GM23338 (cell line): ENCODE measurements at regions not wholly inside any gene's neighbourhood (a gene's known extent, or its start where the extent isn't known, plus 50 kb on each side); places are given as distances from the start of the nearest gene placed in this dataset.

Experiments used
- ATAC-seq: fragments of 200-7000 bp; cut with Tn5 transposase; 3 replicates; pipeline ENCODE4 v1.9.1; 2020
- DNase-seq: peaks from one replicate; pipeline ENCODE4 v3.0.0-alpha.2; 2015; ENCODE audit warnings: low spot score
- H2AFZ ChIP-seq: fragments of 200-600 bp; sonication (generic); 2 replicates; pipeline ENCODE4 v1.8.0; 2016; ENCODE audit warnings: antibody characterized with exemption, mild to moderate bottlenecking, moderate library complexity
- H3F3A ChIP-seq: fragments of 200-600 bp; sonication (generic); replicated peaks from 2 replicates; pipeline ENCODE4 v1.8.0; 2017; ENCODE audit warnings: antibody characterized with exemption, mixed run types, low read depth
- H3K27ac ChIP-seq: fragments of 200-600 bp; sonication (generic); 2 replicates; pipeline ENCODE4 v1.6.1; 2016; ENCODE audit warnings: low read depth
- H3K27me3 ChIP-seq: fragments of 200-600 bp; sonication (generic); 2 replicates; pipeline ENCODE4 v1.8.0; 2016; ENCODE audit warnings: mild to moderate bottlenecking, mixed run types, moderate library complexity; ENCODE audit not compliant: insufficient read depth
- H3K36me3 ChIP-seq: fragments of 200-600 bp; sonication (generic); 2 replicates; pipeline ENCODE4 v1.8.0; 2016; ENCODE audit warnings: mild to moderate bottlenecking; ENCODE audit not compliant: insufficient read depth
- H3K4me1 ChIP-seq: fragments of 200-600 bp; sonication (generic); 2 replicates; pipeline ENCODE4 v1.8.0; 2016; ENCODE audit warnings: mild to moderate bottlenecking, moderate library complexity; ENCODE audit not compliant: insufficient read depth
- H3K4me2 ChIP-seq: fragments of 200-600 bp; sonication (generic); 2 replicates; pipeline ENCODE4 v1.7.1; 2017; ENCODE audit warnings: mixed run types
- H3K4me3 ChIP-seq: fragments of 200-600 bp; sonication (generic); 2 replicates; pipeline ENCODE4 v1.6.1; 2016; ENCODE audit warnings: mixed run types
- H3K79me2 ChIP-seq: fragments of 200-600 bp; sonication (generic); replicated peaks from 2 replicates; pipeline ENCODE4 v1.8.0; 2017; ENCODE audit warnings: mild to moderate bottlenecking; ENCODE audit not compliant: insufficient read depth
- H3K9me2 ChIP-seq: fragments of 200-600 bp; sonication (generic); 2 replicates; pipeline ENCODE4 v1.8.0; 2017; ENCODE audit not compliant: insufficient read depth
- H4K20me1 ChIP-seq: fragments of 200-600 bp; sonication (generic); replicated peaks from 2 replicates; pipeline ENCODE4 v1.8.0; 2017; ENCODE audit warnings: mild to moderate bottlenecking; ENCODE audit not compliant: insufficient read depth
- H3K27ac Mint-ChIP-seq: 2 replicates; pipeline ENCODE4 v1.8.0; 2020; ENCODE audit warnings: inconsistent platforms, mild to moderate bottlenecking, moderate library complexity, mixed read lengths
- H3K27me3 Mint-ChIP-seq: 3 replicates; pipeline ENCODE4 v1.8.0; 2022; ENCODE audit warnings: low read depth, mild to moderate bottlenecking, moderate library complexity, mixed read lengths, inconsistent platforms; ENCODE audit not compliant: insufficient read depth, poor library complexity
- H3K36me3 Mint-ChIP-seq: 3 replicates; pipeline ENCODE4 v1.8.0; 2021; ENCODE audit warnings: low read depth, mild to moderate bottlenecking, inconsistent platforms, moderate library complexity, mixed read lengths
- H3K4me1 Mint-ChIP-seq: 3 replicates; pipeline ENCODE4 v1.8.0; 2020; ENCODE audit warnings: mild to moderate bottlenecking, inconsistent platforms, mixed read lengths
- H3K4me3 Mint-ChIP-seq: 3 replicates; pipeline ENCODE4 v1.8.0; 2021; ENCODE audit warnings: moderate library complexity, mild to moderate bottlenecking, inconsistent platforms, mixed read lengths
- H3K9me3 Mint-ChIP-seq: 3 replicates; pipeline ENCODE4 v1.8.0; 2020; ENCODE audit warnings: moderate library complexity, mild to moderate bottlenecking, inconsistent platforms, mixed read lengths
- JUNB ChIP-seq: IDR thresholded peaks from one replicate; pipeline ENCODE4 v1.6.1; 2016; ENCODE audit warnings: antibody characterized with exemption; ENCODE audit not compliant: unreplicated experiment
- TF ChIP-seq, protein P1 (sequence below): IDR thresholded peaks from 2 replicates; pipeline ENCODE4 v1.6.1; 2016; ENCODE audit warnings: antibody characterized with exemption
- TF ChIP-seq, protein P2 (sequence below): fragments of 250-450 bp; sonication (Bioruptor Pico); IDR thresholded peaks from 2 replicates; pipeline ENCODE4 v1.5.0; 2020; ENCODE audit warnings: mild to moderate bottlenecking, moderate library complexity
- TF ChIP-seq, protein P3 (sequence below), 2 experiments: fragments of 200-600 bp in 1 of 2; sonication (generic) in 1 of 2; conservative IDR thresholded peaks; 2 replicates each; pipeline versions ENCODE4 v1.5.1 to v1.6.1; 2016 to 2017; ENCODE audit warnings: antibody characterized with exemption in 2 of 2, low read depth in 2 of 2, mild to moderate bottlenecking in 2 of 2, moderate library complexity in 1 of 2

DNA sequence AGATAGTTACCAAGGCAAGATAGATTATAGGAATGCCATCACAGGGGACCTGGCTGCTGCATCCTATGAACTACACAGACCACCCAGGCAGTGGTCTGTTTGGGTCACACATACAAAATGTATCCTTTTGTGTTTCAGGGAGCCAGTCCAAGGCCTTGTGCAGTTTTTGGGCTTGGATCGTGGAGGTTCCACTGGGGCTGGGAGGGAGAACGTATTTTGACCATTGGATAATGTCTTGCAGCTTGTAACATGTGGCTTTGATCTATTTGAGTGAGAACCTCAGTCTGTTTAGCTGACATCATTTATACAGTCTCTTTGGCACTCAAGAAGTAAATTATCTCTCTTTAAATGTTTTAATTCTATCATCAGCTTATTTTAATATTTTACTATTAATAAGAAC lies 147.3 kb downstream of the DUSP10 start:
- no peaks in the 10 kb centered on the region for H3F3A ChIP-seq
- H4K20me1 ChIP-seq, result no peaks in the 10 kb centered on the region
- H3K4me2 ChIP-seq, result no peak overlapping the region
- no peak overlapping the region for H3K27ac ChIP-seq
- Mint-ChIP-seq H3K9me3 (no peaks in the 10 kb centered on the region), H3K4me1 (no peaks in the 10 kb centered on the region), H3K4me3 (no peak overlapping the region), H3K27me3 (no peaks in the 10 kb centered on the region), H3K36me3 (no peaks in the 10 kb centered on the region), H3K27ac (no peak overlapping the region)
- no peaks in the 10 kb centered on the region for H3K79me2 ChIP-seq
- H3K4me1 ChIP-seq, result no peaks in the 10 kb centered on the region
- H3K36me3 ChIP-seq, result no peaks in the 10 kb centered on the region
- TF ChIP-seq JUNB, result no peak
- TF ChIP-seq, protein P1, sequence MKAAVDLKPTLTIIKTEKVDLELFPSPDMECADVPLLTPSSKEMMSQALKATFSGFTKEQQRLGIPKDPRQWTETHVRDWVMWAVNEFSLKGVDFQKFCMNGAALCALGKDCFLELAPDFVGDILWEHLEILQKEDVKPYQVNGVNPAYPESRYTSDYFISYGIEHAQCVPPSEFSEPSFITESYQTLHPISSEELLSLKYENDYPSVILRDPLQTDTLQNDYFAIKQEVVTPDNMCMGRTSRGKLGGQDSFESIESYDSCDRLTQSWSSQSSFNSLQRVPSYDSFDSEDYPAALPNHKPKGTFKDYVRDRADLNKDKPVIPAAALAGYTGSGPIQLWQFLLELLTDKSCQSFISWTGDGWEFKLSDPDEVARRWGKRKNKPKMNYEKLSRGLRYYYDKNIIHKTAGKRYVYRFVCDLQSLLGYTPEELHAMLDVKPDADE, result no peak
- TF ChIP-seq, protein P2, sequence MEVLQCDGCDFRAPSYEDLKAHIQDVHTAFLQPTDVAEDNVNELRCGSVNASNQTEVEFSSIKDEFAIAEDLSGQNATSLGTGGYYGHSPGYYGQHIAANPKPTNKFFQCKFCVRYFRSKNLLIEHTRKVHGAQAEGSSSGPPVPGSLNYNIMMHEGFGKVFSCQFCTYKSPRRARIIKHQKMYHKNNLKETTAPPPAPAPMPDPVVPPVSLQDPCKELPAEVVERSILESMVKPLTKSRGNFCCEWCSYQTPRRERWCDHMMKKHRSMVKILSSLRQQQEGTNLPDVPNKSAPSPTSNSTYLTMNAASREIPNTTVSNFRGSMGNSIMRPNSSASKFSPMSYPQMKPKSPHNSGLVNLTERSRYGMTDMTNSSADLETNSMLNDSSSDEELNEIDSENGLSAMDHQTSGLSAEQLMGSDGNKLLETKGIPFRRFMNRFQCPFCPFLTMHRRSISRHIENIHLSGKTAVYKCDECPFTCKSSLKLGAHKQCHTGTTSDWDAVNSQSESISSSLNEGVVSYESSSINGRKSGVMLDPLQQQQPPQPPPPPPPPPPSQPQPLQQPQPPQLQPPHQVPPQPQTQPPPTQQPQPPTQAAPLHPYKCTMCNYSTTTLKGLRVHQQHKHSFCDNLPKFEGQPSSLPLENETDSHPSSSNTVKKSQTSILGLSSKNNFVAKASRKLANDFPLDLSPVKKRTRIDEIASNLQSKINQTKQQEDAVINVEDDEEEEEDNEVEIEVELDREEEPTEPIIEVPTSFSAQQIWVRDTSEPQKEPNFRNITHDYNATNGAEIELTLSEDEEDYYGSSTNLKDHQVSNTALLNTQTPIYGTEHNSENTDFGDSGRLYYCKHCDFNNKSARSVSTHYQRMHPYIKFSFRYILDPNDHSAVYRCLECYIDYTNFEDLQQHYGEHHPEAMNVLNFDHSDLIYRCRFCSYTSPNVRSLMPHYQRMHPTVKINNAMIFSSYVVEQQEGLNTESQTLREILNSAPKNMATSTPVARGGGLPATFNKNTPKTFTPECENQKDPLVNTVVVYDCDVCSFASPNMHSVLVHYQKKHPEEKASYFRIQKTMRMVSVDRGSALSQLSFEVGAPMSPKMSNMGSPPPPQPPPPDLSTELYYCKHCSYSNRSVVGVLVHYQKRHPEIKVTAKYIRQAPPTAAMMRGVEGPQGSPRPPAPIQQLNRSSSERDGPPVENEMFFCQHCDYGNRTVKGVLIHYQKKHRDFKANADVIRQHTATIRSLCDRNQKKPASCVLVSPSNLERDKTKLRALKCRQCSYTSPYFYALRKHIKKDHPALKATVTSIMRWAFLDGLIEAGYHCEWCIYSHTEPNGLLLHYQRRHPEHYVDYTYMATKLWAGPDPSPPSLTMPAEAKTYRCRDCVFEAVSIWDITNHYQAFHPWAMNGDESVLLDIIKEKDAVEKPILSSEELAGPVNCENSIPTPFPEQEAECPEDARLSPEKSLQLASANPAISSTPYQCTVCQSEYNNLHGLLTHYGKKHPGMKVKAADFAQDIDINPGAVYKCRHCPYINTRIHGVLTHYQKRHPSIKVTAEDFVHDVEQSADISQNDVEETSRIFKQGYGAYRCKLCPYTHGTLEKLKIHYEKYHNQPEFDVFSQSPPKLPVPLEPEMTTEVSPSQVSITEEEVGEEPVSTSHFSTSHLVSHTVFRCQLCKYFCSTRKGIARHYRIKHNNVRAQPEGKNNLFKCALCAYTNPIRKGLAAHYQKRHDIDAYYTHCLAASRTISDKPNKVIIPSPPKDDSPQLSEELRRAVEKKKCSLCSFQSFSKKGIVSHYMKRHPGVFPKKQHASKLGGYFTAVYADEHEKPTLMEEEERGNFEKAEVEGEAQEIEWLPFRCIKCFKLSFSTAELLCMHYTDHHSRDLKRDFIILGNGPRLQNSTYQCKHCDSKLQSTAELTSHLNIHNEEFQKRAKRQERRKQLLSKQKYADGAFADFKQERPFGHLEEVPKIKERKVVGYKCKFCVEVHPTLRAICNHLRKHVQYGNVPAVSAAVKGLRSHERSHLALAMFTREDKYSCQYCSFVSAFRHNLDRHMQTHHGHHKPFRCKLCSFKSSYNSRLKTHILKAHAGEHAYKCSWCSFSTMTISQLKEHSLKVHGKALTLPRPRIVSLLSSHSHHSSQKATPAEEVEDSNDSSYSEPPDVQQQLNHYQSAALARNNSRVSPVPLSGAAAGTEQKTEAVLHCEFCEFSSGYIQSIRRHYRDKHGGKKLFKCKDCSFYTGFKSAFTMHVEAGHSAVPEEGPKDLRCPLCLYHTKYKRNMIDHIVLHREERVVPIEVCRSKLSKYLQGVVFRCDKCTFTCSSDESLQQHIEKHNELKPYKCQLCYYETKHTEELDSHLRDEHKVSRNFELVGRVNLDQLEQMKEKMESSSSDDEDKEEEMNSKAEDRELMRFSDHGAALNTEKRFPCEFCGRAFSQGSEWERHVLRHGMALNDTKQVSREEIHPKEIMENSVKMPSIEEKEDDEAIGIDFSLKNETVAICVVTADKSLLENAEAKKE (CRISPR knock-in tag), result no peak
- no peak overlapping the region for H2AFZ ChIP-seq
- H3K9me2 ChIP-seq, result 0 out of 2 replicates have a peak, but pooled peaks cover 10% of the 10 kb centered on the region
- DNase-seq (no peak), ATAC-seq (no peak)
- H3K27me3 ChIP-seq, result no peaks in the 10 kb centered on the region
- no peak overlapping the region for H3K4me3 ChIP-seq

DNA sequence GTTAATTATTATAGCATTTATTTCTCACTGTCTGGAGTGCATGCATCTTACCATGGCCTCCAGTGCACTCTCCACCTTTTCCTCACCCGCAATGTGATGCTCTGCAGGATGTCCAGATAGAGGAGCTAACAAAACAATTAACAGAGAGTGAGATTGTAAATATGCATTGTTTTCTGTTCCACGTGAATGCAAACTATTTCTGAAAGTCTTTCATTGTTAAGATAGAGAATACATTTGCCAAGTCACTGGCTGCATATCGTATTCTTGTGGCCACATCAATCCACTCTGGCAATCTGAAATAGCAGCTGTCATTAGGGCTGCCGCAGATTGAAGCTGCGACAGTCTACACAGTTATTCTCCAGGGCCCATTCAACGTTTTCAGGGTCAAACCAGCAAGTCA lies 143.8 kb downstream of the DUSP10 start:
- Histone ChIP-seq H3K4me1 (no peaks in the 10 kb centered on the region), H3K79me2 (no peaks in the 10 kb centered on the region), H3K36me3 (no peaks in the 10 kb centered on the region), H3K4me2 (no peak overlapping the region), H3K9me2 (0 out of 2 replicates have a peak, but pooled peaks cover 10% of the 10 kb centered on the region), H3K27ac (no peak overlapping the region), H3F3A (no peaks in the 10 kb centered on the region), H4K20me1 (no peaks in the 10 kb centered on the region), H2AFZ (no peak overlapping the region), H3K4me3 (no peak overlapping the region), H3K27me3 (no peaks in the 10 kb centered on the region)
- Mint-ChIP-seq H3K9me3 (no peaks in the 10 kb centered on the region), H3K4me1 (no peaks in the 10 kb centered on the region), H3K27ac (no peak overlapping the region), H3K27me3 (no peaks in the 10 kb centered on the region), H3K4me3 (no peak overlapping the region), H3K36me3 (no peaks in the 10 kb centered on the region)
- TF ChIP-seq, protein P3, sequence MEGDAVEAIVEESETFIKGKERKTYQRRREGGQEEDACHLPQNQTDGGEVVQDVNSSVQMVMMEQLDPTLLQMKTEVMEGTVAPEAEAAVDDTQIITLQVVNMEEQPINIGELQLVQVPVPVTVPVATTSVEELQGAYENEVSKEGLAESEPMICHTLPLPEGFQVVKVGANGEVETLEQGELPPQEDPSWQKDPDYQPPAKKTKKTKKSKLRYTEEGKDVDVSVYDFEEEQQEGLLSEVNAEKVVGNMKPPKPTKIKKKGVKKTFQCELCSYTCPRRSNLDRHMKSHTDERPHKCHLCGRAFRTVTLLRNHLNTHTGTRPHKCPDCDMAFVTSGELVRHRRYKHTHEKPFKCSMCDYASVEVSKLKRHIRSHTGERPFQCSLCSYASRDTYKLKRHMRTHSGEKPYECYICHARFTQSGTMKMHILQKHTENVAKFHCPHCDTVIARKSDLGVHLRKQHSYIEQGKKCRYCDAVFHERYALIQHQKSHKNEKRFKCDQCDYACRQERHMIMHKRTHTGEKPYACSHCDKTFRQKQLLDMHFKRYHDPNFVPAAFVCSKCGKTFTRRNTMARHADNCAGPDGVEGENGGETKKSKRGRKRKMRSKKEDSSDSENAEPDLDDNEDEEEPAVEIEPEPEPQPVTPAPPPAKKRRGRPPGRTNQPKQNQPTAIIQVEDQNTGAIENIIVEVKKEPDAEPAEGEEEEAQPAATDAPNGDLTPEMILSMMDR (conservative IDR thresholded peaks at IDR 0.05; ENCODE audit: low read depth in 2 of 2), result no peak
- DNase-seq, result no peak
- ATAC-seq, result no peak
